Adrenal gland (tissue), 9 donors: ENCODE measurements at regions not wholly inside any gene's neighbourhood (a gene's known extent, or its start where the extent isn't known, plus 50 kb on each side); places are given as distances from the start of the nearest gene placed in this dataset.

Source experiments
- DNase-seq, 7 donors: peaks; one replicate each; pipeline ENCODE4 v3.0.0-alpha.2; 2019 to 2020
- H3K27ac ChIP-seq, 5 donors: fragments of 200-600 bp; sonication (generic) in 4 of 5; 1 replicate in 3 of 5; 2 replicates in 2 of 5; pipeline versions ENCODE4 v1.5.1 to v1.8.0; 2016 to 2020; ENCODE audit warnings: mild to moderate bottlenecking in 1 of 5
- H3K27me3 ChIP-seq: fragments of 200-600 bp; 2 replicates; pipeline ENCODE4 v1.8.0; 2021
- H3K36me3 ChIP-seq, 2 donors: fragments of 200-600 bp; replicated peaks in 1 of 2; 1 replicate in 1 of 2; 2 replicates in 1 of 2; pipeline versions ENCODE4 v1.5.1 to v1.8.0; 2018 to 2022
- H3K4me1 ChIP-seq, 2 donors: fragments of 200-600 bp; replicated peaks in 1 of 2; 1 replicate in 1 of 2; 2 replicates in 1 of 2; pipeline versions ENCODE4 v1.5.1 to v1.8.0; 2018 to 2021
- H3K4me3 ChIP-seq, 4 donors: fragments of 200-600 bp; sonication (generic) in 3 of 4; one replicate each; pipeline ENCODE4 v1.5.1; 2016 to 2018
- H3K9me3 ChIP-seq, 3 donors: fragments of 200-600 bp; sonication (generic) in 1 of 3; replicated peaks in 1 of 3; 1 replicate in 2 of 3; 2 replicates in 1 of 3; pipeline versions ENCODE4 v1.5.1 to v1.8.0; 2016 to 2021
- CTCF ChIP-seq, 6 experiments: fragments of 450-650 bp in 4 of 6; fragments of 200-600 bp in 2 of 6; sonication (generic) in 1 of 6; IDR thresholded peaks; 1 replicate in 5 of 6; 2 replicates in 1 of 6; pipeline versions ENCODE4 v1.5.1 to v1.8.0; 2016 to 2021; ENCODE audit warnings: antibody characterized with exemption in 6 of 6, mild to moderate bottlenecking in 2 of 6, moderate library complexity in 1 of 6
- POLR2A ChIP-seq, 2 donors: fragments of 450-650 bp; IDR thresholded peaks; one replicate each; pipeline ENCODE4 v1.6.1; 2017; ENCODE audit warnings: antibody characterized with exemption in 2 of 2, mild to moderate bottlenecking in 2 of 2, moderate library complexity in 1 of 2
- WGBS, 4 donors: extraction: QIAGEN DNeasy Blood & Tissue Kit in 2 of 4; methylation state at CpG; one replicate each; pipeline versions ENCODE4 v1.1.5 to v1.1.7; 2013 to 2017; 5-methylcytosine and 5-hydroxymethylcytosine counted together
- intact Hi-C, 2 donors: fragments of 100-400 bp; cut with DNase I; formaldehyde crosslinking; loops; one replicate each; pipeline versions ENCODE4 v1.14.1 to v1.15.0; 2022 to 2023
- donor health status: healthy with polysubstance abuse.
- donor health status: Bipolar disorder and iron deficiency.
- donor health status: DM: yes; HTN: yes; CAD: no.
- donor health status: DM: no; HTN: no; CAD: no.
- donor health status: DM: no; HTN: no; CAD: no.

- TF ChIP-seq CTCF (IDR thresholded peaks at IDR 0.05) (no peak), POLR2A (IDR thresholded peaks at IDR 0.05) (no peak)
- Histone ChIP-seq H3K36me3 (no peaks in the 10 kb centered on the region), H3K4me3 (no peak overlapping the region), H3K27ac (peak overlapping the region in 2 of 5 donors; percentile 52 to 76), H3K4me1 (no peaks in the 10 kb centered on the region), H3K27me3 (no peaks in the 10 kb centered on the region), H3K9me3 (no peaks in the 10 kb centered on the region)
- intact Hi-C loops: no loop called here
- DNase-seq: peak in 6 of 7 donors; percentile 27 to 73 (median 49)
- 68 to 76% (median 73%) methylated on average over 6 of the region's 6 CpGs for WGBS, 4 donors
Measured at GRCh38 chr1:185375583-185375982, 58.5 kb upstream of the IVNS1ABP start.

- no peaks in the 10 kb centered on the region for H3K9me3 ChIP-seq
- no peak overlapping the region for H3K4me3 ChIP-seq
- WGBS, 4 donors: 65 to 79% (median 73%) methylated on average over 4 of the region's 4 CpGs
- no peak for TF ChIP-seq CTCF (IDR thresholded peaks at IDR 0.05)
- TF ChIP-seq POLR2A (IDR thresholded peaks at IDR 0.05): no peak
- DNase-seq: peak in 5 of 7 donors; percentile 30 to 66 (median 31)
- H3K36me3 ChIP-seq: no peaks in the 10 kb centered on the region
- H3K27me3 ChIP-seq: no peaks in the 10 kb centered on the region
- intact Hi-C loops: no loop called here
- H3K4me1 ChIP-seq: no peaks in the 10 kb centered on the region
- peak overlapping the region in 2 of 5 donors; percentile 46 to 72 for H3K27ac ChIP-seq
Measured at GRCh38 chr1:185373813-185374529, 56.9 kb upstream of the IVNS1ABP start.

GRCh38 chr1:185369786-185370185 lies 52.7 kb upstream of the IVNS1ABP start:
- intact Hi-C loops: no loop called here
- no peak for DNase-seq
- H3K36me3 ChIP-seq: no peaks in the 10 kb centered on the region
- H3K4me1 ChIP-seq: no peaks in the 10 kb centered on the region
- no peak overlapping the region for H3K27ac ChIP-seq
- H3K4me3 ChIP-seq: no peak overlapping the region
- 85 to 98% (median 87%) methylated on average over 4 of the region's 4 CpGs for WGBS, 4 donors
- no peaks in the 10 kb centered on the region for H3K27me3 ChIP-seq
- H3K9me3 ChIP-seq: no peaks in the 10 kb centered on the region
- TF ChIP-seq POLR2A (IDR thresholded peaks at IDR 0.05): no peak
- no peak for TF ChIP-seq CTCF (IDR thresholded peaks at IDR 0.05)

GRCh38 chr1:185368913-185369491 lies 52.0 kb upstream of the IVNS1ABP start:
- Histone ChIP-seq H3K9me3 (no peaks in the 10 kb centered on the region), H3K4me1 (no peaks in the 10 kb centered on the region), H3K36me3 (no peaks in the 10 kb centered on the region), H3K27me3 (no peaks in the 10 kb centered on the region), H3K27ac (no peak overlapping the region), H3K4me3 (no peak overlapping the region)
- WGBS, 4 donors: 63 to 88% (median 76%) methylated on average over 1 of the region's 1 CpG
- intact Hi-C loops: no loop called here
- no peak for DNase-seq
- no peak for TF ChIP-seq POLR2A (IDR thresholded peaks at IDR 0.05)
- no peak for TF ChIP-seq CTCF (IDR thresholded peaks at IDR 0.05)
